GM18519 (cell line): ENCODE measurements at regions not wholly inside any gene's neighbourhood (a gene's known extent, or its start where the extent isn't known, plus 50 kb on each side); places are given as distances from the start of the nearest gene placed in this dataset.
"Not testable (repeated sequence)": the region's sequence is repeated elsewhere in the genome, so short reads cannot be mapped to it uniquely, and the experiment has no call there.

Source experiments
- ATAC-seq: cut with Tn5 transposase; IDR thresholded peaks from one replicate; pipeline ENCODE4 v1.9.1; 2021; ENCODE audit warnings: mild to moderate bottlenecking, moderate library complexity; ENCODE audit not compliant: unreplicated experiment, low FRiP score

- ATAC-seq = no peak
These were observed 447.7 kb upstream of the DPPA4 start for GRCh38 chr3:109784852-109785631.

- no peak for ATAC-seq
These were observed 465.9 kb upstream of the DPPA4 start for GRCh38 chr3:109803274-109803673.

- ATAC-seq = no peak
These were observed 467.4 kb upstream of the DPPA4 start for GRCh38 chr3:109804697-109805096.

- ATAC-seq = peak; percentile 52
These were observed 469.6 kb upstream of the DPPA4 start for GRCh38 chr3:109806929-109807328.

- no peak for ATAC-seq
These were observed 472.2 kb upstream of the DPPA4 start for GRCh38 chr3:109809513-109809912.

GRCh38 chr3:109818081-109818480, 480.7 kb upstream of the DPPA4 start:
- no peak for ATAC-seq

GRCh38 chr3:109819734-109820133, 482.4 kb upstream of the DPPA4 start:
- no peak for ATAC-seq

GRCh38 chr3:109825971-109826810, 488.8 kb upstream of the DPPA4 start:
- ATAC-seq = no peak

GRCh38 chr3:109831403-109831802, 494.1 kb upstream of the DPPA4 start:
- ATAC-seq = no peak

- ATAC-seq = no peak
These were observed 498.6 kb upstream of the DPPA4 start for GRCh38 chr3:109835958-109836357.

GRCh38 chr3:109851854-109852253, 514.5 kb upstream of the DPPA4 start:
- ATAC-seq = no peak

- ATAC-seq = no peak
These were observed 514.9 kb upstream of the DPPA4 start for GRCh38 chr3:109852283-109852682.

GRCh38 chr3:109853077-109853731, 515.9 kb upstream of the DPPA4 start:
- no peak for ATAC-seq

- no peak for ATAC-seq
These were observed 526.4 kb upstream of the DPPA4 start for GRCh38 chr3:109863701-109864100.

GRCh38 chr3:109864452-109864851, 527.1 kb upstream of the DPPA4 start:
- ATAC-seq = no peak

GRCh38 chr3:109869586-109869985, 532.2 kb upstream of the DPPA4 start:
- ATAC-seq = no peak

- no peak for ATAC-seq
These were observed 537.8 kb upstream of the DPPA4 start for GRCh38 chr3:109874896-109875708.

- ATAC-seq = not testable (repeated sequence)
These were observed 540.3 kb upstream of the DPPA4 start for GRCh38 chr3:109877616-109878015.

- ATAC-seq = no peak
These were observed 544.8 kb upstream of the DPPA4 start for GRCh38 chr3:109882144-109882543.

GRCh38 chr3:109887293-109887692, 549.9 kb upstream of the DPPA4 start:
- ATAC-seq = no peak
